DMS153 treated with DMSO at 0.1 percent for 48 hours (cell line): ENCODE measurements at regions not wholly inside any gene's neighbourhood (a gene's known extent, or its start where the extent isn't known, plus 50 kb on each side); places are given as distances from the start of the nearest gene placed in this dataset.
"Not testable (repeated sequence)": the region's sequence is repeated elsewhere in the genome, so short reads cannot be mapped to it uniquely, and the experiment has no call there.

Experiments
- DNase-seq: peaks from one replicate; lab custom pipeline; 2025; ENCODE audit not compliant: unreplicated experiment; lab: John Stamatoyannopoulos, UW

GRCh38 chr5:155114655-155115054, 101.1 kb downstream of the KIF4B start:
- no peak for DNase-seq

- no peak for DNase-seq
Observed at GRCh38 chr5:155116456-155117251, 103.1 kb downstream of the KIF4B start.

GRCh38 chr5:155125551-155126095, 112.1 kb downstream of the KIF4B start:
- DNase-seq, result no peak

DNA sequence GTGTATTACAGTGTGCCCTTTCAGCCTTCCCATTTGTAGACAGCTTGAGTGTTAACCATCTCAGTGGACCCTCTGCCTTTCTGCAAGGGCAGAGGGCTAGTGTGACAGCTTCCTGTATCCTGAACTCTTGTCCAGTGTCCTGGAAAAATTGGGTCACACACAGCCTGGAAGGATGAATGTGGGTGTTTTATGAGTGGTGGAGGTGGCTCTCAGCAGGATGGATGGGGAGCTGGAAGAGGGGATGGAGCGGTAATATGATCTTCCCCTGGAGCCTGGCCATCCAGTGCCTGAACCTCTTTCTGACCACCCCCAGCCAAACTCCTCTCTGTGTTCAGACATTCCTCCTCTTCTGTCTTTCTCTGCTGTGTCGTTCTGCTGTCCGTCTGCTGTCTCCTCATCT, 113.0 kb downstream of the KIF4B start:
- DNase-seq, result no peak

GRCh38 chr5:155127552-155127951, 114.0 kb downstream of the KIF4B start:
- DNase-seq, result no peak

DNA sequence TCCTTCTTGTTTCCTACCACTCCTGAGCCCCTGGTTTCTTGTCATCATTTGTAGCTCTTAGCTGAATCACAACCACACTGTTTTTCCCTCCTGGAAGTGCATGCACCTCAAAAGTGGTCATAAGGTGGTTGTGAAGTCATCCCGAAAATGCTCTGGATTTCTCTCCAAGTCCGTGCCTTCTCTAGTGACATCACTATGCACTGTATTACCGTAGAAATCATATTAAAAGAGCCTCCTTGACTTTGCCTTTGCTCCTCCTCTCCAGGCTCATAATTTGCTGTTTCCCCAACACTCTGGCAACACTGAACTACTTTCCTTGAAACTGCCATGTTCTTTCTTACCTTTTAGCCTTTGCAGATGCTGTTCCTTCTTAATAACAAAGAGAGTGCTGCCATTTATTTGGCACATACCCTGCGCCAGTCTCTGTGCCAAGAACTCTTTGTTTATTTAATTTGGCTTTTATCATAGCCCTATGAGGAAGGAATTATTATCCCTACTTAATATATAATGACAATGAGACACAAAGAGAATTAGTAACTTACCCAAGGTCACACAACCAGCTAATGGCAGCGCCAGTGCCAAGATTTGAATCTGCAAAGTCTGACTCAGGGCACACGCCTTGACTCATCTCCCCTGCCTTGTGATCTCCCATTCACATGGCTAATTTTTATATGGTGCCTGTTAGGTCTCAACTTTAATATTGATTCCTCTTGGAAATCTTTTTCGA, 115.4 kb downstream of the KIF4B start:
- no peak for DNase-seq

GRCh38 chr5:155129513-155129880, 115.9 kb downstream of the KIF4B start:
- DNase-seq, result no peak

DNA sequence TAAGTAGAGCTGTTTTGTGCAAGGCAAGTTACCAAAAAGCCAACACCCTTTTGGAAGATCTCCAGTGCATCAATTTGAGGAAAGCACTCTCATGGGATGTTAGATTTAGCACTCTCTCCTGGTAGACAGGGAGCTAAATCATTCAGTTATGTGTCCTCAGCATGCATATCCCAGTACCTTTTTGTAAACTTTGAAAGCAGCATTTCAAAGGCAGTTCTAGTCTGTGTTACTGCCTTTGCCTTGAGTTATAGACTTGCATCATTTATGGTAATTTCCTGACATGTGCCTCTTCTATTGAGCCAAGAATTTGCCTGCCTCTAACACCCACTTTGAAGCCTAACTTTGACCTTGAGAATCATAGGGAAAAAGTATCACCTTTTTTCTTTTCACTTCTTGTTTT, 120.6 kb downstream of the KIF4B start:
- DNase-seq, result no peak

- no peak for DNase-seq
Observed at GRCh38 chr5:155136216-155136850, 122.8 kb downstream of the KIF4B start.

DNA sequence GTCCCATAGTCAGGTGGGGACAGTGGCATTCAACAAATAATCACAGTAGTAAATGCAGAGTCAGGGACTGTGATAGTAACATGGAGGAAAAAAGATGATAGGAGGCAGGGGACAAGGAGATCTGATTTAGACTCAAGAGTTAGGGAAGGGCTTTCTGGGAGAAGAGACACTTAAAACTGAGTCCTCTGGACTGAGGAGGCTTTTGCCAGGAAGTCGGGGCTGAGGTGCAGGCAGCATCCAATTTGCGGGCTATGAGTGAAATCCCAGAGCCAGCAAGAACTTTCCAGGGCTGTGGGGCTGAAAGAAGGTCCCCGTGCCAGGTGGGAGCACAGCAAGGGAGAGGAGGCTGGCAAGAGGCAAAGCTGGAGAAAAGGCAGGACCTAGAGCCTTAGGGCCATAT, 124.1 kb downstream of the KIF4B start:
- DNase-seq, result no peak

- no peak for DNase-seq
Observed at GRCh38 chr5:155140646-155141045, 127.1 kb downstream of the KIF4B start.

GRCh38 chr5:155144956-155145355, 131.4 kb downstream of the KIF4B start:
- no peak for DNase-seq

- DNase-seq, result no peak
Observed at GRCh38 chr5:155147222-155147621, 133.7 kb downstream of the KIF4B start.

DNA sequence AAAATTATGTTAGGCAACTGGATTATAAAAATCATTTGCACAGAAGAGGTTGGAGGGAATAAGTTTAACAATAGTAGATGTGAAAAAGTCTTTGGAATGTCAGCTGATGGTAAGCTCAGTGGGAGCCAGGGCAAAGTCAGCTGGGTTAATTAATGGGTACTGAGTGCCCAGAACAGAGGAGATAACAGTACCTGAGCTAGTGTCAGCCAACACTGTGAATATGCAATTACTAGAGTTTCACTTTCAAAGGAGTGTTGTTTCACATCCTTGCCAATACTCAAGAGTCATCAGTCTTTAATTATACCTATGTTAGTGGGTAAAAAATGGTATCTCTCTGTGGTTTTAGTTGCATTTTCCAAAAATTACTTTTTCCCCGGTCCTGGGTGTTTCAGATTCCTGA, 135.1 kb downstream of the KIF4B start:
- DNase-seq, result no peak

GRCh38 chr5:155150012-155150411, 136.5 kb downstream of the KIF4B start:
- DNase-seq, result no peak

GRCh38 chr5:155154973-155155372, 141.4 kb downstream of the KIF4B start:
- DNase-seq, result no peak

GRCh38 chr5:155163084-155163483, 149.5 kb downstream of the KIF4B start:
- not testable (repeated sequence) for DNase-seq

- no peak for DNase-seq
Observed at GRCh38 chr5:155167736-155168135, 154.2 kb downstream of the KIF4B start.

GRCh38 chr5:155181542-155181941, 168.0 kb downstream of the KIF4B start:
- no peak for DNase-seq

DNA sequence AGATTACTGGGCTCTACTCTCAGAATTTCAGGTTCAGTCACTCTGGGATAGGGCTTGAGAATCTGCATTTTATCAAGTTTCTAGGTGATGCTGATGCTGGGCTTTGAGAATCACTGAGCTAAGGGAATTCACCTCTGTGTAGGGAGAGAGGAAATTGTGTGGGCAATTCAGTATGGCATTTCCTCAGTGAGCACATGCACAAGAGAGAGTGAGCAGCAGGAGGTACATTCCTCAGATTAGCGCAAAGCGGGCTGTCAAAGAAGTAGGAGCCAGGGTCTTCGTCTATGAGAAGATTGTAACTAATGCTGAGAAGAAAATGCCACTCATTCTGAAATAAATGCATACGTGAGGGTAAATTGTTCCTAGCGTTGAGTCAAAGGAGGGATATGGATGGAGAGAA, 175.9 kb downstream of the KIF4B start:
- no peak for DNase-seq

GRCh38 chr5:155189981-155190380, 176.4 kb downstream of the KIF4B start:
- peak; percentile 29 for DNase-seq

GRCh38 chr5:155193029-155193428, 179.5 kb downstream of the KIF4B start:
- DNase-seq, result peak; percentile 26
